ENCODE measurements at regions not wholly inside any gene's neighbourhood (a gene's known extent, or its start where the extent isn't known, plus 50 kb on each side); places are given as distances from the start of the nearest gene placed in this dataset.

DNA sequence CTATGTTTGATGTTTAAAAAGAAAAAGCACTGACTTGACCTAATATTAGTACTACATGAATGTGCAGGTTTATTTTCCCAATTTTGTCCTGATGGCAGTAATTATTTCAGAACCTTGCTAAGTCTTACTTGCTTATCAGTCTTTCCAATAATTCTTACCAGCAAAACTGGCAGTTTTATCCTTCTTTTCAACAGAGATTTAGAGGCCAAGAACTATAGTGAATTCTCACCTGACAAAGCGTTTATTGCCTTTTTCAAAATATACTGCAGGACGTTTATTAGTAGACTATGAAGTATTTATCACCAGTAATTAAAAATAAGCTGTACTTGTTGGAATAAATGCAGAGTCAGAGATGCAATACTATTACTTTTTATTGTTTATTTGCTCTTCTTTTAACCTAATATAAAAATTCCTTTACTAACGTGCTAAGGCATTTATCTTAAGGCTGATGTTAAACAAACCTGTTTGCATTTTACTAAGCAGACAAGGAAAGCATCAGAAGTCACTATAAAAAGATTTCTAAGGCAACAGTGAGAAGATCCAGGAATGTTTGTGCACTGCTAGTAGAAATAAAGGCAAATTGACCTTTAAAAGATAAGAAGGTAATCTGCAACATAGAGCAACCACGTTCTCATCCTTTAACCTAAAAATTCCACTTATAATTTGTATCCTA is 80.3 kb upstream of the NOCT start:
- TF ChIP-seq CREB1 (IDR thresholded peaks at IDR 0.05; ENCODE audit: low read depth): no peak
- no peak for TF ChIP-seq FOXM1 (IDR thresholded peaks at IDR 0.05; ENCODE audit: borderline replicate concordance, low read depth)
- TF ChIP-seq YY1 (IDR thresholded peaks at IDR 0.05; ENCODE audit: low read depth): no peak
- TF ChIP-seq, protein P1, sequence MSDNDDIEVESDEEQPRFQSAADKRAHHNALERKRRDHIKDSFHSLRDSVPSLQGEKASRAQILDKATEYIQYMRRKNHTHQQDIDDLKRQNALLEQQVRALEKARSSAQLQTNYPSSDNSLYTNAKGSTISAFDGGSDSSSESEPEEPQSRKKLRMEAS (IDR thresholded peaks at IDR 0.05): no peak
- TF ChIP-seq RAD21 (IDR thresholded peaks at IDR 0.05; ENCODE audit: low read depth): no peak
- no peak for TF ChIP-seq EGR1 (IDR thresholded peaks at IDR 0.05)
- TF ChIP-seq TEAD4 (IDR thresholded peaks at IDR 0.05): no peak
- TF ChIP-seq TAF1 (IDR thresholded peaks at IDR 0.05; ENCODE audit: low read depth): no peak
- no peak for TF ChIP-seq ZBTB7A (IDR thresholded peaks at IDR 0.05; ENCODE audit: low read depth)
- TF ChIP-seq EP300 (IDR thresholded peaks at IDR 0.05; ENCODE audit: borderline replicate concordance): no peak
- TF ChIP-seq TCF12 (IDR thresholded peaks at IDR 0.05; ENCODE audit: low read depth): no peak
- TF ChIP-seq, protein P2, sequence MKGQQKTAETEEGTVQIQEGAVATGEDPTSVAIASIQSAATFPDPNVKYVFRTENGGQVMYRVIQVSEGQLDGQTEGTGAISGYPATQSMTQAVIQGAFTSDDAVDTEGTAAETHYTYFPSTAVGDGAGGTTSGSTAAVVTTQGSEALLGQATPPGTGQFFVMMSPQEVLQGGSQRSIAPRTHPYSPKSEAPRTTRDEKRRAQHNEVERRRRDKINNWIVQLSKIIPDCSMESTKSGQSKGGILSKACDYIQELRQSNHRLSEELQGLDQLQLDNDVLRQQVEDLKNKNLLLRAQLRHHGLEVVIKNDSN (IDR thresholded peaks at IDR 0.05): no peak
- TF ChIP-seq, protein P3, sequence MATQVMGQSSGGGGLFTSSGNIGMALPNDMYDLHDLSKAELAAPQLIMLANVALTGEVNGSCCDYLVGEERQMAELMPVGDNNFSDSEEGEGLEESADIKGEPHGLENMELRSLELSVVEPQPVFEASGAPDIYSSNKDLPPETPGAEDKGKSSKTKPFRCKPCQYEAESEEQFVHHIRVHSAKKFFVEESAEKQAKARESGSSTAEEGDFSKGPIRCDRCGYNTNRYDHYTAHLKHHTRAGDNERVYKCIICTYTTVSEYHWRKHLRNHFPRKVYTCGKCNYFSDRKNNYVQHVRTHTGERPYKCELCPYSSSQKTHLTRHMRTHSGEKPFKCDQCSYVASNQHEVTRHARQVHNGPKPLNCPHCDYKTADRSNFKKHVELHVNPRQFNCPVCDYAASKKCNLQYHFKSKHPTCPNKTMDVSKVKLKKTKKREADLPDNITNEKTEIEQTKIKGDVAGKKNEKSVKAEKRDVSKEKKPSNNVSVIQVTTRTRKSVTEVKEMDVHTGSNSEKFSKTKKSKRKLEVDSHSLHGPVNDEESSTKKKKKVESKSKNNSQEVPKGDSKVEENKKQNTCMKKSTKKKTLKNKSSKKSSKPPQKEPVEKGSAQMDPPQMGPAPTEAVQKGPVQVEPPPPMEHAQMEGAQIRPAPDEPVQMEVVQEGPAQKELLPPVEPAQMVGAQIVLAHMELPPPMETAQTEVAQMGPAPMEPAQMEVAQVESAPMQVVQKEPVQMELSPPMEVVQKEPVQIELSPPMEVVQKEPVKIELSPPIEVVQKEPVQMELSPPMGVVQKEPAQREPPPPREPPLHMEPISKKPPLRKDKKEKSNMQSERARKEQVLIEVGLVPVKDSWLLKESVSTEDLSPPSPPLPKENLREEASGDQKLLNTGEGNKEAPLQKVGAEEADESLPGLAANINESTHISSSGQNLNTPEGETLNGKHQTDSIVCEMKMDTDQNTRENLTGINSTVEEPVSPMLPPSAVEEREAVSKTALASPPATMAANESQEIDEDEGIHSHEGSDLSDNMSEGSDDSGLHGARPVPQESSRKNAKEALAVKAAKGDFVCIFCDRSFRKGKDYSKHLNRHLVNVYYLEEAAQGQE (IDR thresholded peaks at IDR 0.05; ENCODE audit: low read depth): no peak
- TF ChIP-seq NFIC (IDR thresholded peaks at IDR 0.05): no peak
- TF ChIP-seq CEBPB (IDR thresholded peaks at IDR 0.05): no peak

DNA sequence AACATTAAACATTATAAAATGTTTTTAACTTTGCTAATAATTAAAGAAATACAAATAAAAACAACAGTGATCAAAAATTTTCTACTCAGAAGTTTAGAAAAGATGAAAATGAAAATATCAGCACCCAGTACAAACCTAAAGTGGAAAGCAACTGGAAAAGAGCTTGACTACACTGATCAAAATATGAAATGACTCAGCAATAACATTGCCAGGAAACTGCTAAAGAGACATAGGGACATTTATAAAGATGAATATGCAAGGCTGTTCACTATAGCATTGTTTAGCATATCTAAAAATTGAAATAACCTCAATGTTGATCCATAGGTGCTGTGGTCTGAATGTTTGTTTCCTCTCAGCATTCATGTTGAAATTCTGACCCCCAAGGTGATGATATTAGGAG is 88.5 kb upstream of the NOCT start:
- no peak for TF ChIP-seq EGR1 (IDR thresholded peaks at IDR 0.05)

DNA sequence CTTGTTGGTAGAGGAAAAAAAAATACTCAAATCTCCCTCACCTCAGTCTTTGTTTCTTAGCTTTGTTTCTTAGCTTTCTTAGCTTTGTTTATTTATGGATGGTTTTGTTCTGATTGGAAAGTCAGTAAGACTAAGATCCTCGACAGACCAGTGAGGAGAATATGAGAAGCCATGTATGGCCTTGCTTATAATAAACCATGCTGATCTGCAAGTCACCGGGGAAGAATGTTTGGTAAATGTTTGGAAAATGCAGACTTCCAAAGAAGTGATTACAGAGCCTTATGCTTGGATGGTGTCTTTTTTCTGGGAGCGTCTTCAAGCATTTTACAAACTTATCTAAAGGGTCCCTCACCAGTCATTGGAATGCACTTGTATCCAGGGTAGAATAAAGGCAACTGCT is 90.1 kb upstream of the NOCT start:
- TF ChIP-seq YY1 (IDR thresholded peaks at IDR 0.05; ENCODE audit: low read depth) (no peak), TEAD4 (IDR thresholded peaks at IDR 0.05) (no peak), TCF12 (IDR thresholded peaks at IDR 0.05; ENCODE audit: low read depth) (no peak), EGR1 (IDR thresholded peaks at IDR 0.05) (no peak), CREB1 (IDR thresholded peaks at IDR 0.05; ENCODE audit: low read depth) (no peak), CEBPB (IDR thresholded peaks at IDR 0.05) (no peak), RAD21 (IDR thresholded peaks at IDR 0.05; ENCODE audit: low read depth) (no peak), ZBTB7A (IDR thresholded peaks at IDR 0.05; ENCODE audit: low read depth) (no peak), FOXM1 (IDR thresholded peaks at IDR 0.05; ENCODE audit: borderline replicate concordance, low read depth) (no peak), EP300 (IDR thresholded peaks at IDR 0.05; ENCODE audit: borderline replicate concordance) (no peak), TAF1 (IDR thresholded peaks at IDR 0.05; ENCODE audit: low read depth) (no peak), NFIC (IDR thresholded peaks at IDR 0.05) (no peak)
- TF ChIP-seq, protein P1 (IDR thresholded peaks at IDR 0.05): no peak
- TF ChIP-seq, protein P3 (IDR thresholded peaks at IDR 0.05; ENCODE audit: low read depth): no peak
- TF ChIP-seq, protein P2 (IDR thresholded peaks at IDR 0.05): no peak

DNA sequence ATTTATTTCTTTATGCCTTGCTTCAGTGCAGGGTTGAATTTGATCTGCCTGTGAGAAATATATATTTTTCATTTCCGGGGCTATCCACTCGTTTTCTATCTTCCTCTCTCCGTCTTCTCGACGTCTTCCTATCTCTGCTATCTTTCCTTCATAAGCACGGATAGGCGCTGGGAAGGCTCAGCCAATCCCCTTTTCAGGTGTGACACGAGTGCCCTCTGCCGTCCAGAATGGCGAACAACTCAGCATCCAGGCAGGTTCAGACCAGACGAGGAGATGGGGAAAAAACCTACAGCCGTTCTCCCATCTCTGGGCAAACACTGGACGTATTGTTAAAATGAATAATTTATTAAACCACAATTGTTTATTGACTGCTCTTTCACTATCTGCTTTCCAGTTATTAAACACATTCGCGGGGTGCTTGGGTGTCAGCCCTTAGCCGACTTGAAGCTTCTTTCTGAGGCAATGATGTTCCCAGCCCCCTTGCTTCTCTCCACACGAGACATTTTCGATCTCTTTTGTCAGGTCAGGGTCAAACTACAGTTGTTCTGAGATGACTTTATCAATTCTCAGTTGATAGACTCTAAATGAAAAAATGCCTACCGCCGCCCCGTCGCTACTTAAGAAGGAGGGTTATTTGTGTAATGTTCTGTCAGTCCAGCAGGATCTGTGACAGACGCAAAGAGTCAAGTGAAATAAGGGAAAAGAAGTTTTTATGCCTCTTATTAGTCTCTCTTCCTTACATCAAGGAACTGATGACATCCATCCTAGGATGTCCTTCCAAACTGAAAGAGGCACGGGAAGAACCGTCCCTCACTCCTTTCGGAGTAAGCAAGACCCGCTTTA is 96.3 kb upstream of the NOCT start:
- TF ChIP-seq FOXM1 (IDR thresholded peaks at IDR 0.05; ENCODE audit: borderline replicate concordance, low read depth) (no peak), RAD21 (IDR thresholded peaks at IDR 0.05; ENCODE audit: low read depth) (peak; percentile 61)
- TF ChIP-seq, protein P1 (IDR thresholded peaks at IDR 0.05): no peak

DNA sequence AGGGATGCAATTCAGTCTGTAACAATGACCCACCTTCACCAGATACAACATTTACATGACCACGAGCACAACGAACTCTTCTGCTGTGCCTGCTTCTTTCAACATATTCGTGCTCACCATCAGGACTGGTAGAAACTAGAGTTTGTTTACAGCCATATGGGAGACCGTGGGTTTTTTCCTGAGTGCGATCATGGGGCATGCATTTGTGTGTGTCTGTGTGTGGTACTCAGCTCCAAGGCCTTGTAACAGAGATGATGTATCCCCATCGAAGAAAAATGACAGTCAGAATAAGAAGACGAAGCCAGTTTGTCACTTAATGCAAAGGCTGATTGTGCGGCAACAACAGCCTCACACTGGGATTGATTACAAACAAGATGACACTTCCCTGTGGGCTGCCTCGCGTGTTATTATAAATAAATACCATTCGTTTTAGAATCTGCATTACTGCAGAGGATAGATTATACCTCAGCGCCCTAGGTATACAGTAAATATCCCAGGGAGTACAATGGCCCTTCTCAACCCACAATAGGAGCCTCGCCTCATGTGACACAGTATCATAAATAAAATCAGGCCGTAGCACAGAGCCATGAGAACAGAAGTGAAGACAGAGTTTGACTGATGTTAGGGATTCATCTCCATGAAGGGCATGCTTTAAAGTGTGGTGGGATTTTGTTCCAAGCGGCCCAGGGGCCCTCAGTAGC is 97.3 kb upstream of the NOCT start:
- TF ChIP-seq, protein P1 (IDR thresholded peaks at IDR 0.05): no peak
- no peak for TF ChIP-seq NFIC (IDR thresholded peaks at IDR 0.05)
- TF ChIP-seq, protein P3 (IDR thresholded peaks at IDR 0.05; ENCODE audit: low read depth): no peak
- TF ChIP-seq, protein P2 (IDR thresholded peaks at IDR 0.05): no peak
- TF ChIP-seq TCF12 (IDR thresholded peaks at IDR 0.05; ENCODE audit: low read depth): no peak
- no peak for TF ChIP-seq FOXM1 (IDR thresholded peaks at IDR 0.05; ENCODE audit: borderline replicate concordance, low read depth)
- no peak for TF ChIP-seq CEBPB (IDR thresholded peaks at IDR 0.05)
- no peak for TF ChIP-seq CREB1 (IDR thresholded peaks at IDR 0.05; ENCODE audit: low read depth)

All from Ishikawa (cell line).